Mucosa of rectum (tissue), 2 donors: ENCODE measurements at regions not wholly inside any gene's neighbourhood (a gene's known extent, or its start where the extent isn't known, plus 50 kb on each side); places are given as distances from the start of the nearest gene placed in this dataset.

ENCODE experiments used
- H3K27ac ChIP-seq, 2 donors: one replicate each; pipeline ENCODE4 v1.7.0; 2013; ENCODE audit warnings: inconsistent platforms in 2 of 2, low read depth in 2 of 2, low read length in 2 of 2
- H3K27me3 ChIP-seq, 2 donors: one replicate each; pipeline ENCODE4 v1.7.0; 2013; ENCODE audit warnings: low read length in 2 of 2; ENCODE audit not compliant: control insufficient read depth in 2 of 2, insufficient read depth in 2 of 2
- H3K36me3 ChIP-seq, 2 donors: one replicate each; pipeline ENCODE4 v1.7.0; 2013; ENCODE audit warnings: low read length in 2 of 2; ENCODE audit not compliant: control insufficient read depth in 2 of 2, insufficient read depth in 2 of 2
- H3K4me1 ChIP-seq, 2 donors: one replicate each; pipeline ENCODE4 v1.7.0; 2013; ENCODE audit warnings: low read length in 2 of 2, mild to moderate bottlenecking in 1 of 2; ENCODE audit not compliant: control insufficient read depth in 2 of 2, insufficient read depth in 2 of 2
- H3K4me3 ChIP-seq, 2 donors: one replicate each; pipeline ENCODE4 v1.7.0; 2013; ENCODE audit warnings: low read length in 2 of 2
- H3K9ac ChIP-seq, 2 donors: one replicate each; pipeline ENCODE4 v1.7.0; 2013; ENCODE audit warnings: low read length in 2 of 2, low read depth in 1 of 2, mild to moderate bottlenecking in 1 of 2
- H3K9me3 ChIP-seq, 2 donors: one replicate each; pipeline ENCODE4 v1.7.0; 2013; ENCODE audit warnings: low read length in 2 of 2; ENCODE audit not compliant: control insufficient read depth in 2 of 2
- donor health status: healthy.
- donor health status: Normal muscosa, but diverticular disease.

GRCh38 chr13:78401873-78402707, 201.3 kb downstream of the POU4F1 start:
- Histone ChIP-seq H3K9me3 (no peaks in the 10 kb centered on the region), H3K36me3 (no peaks in the 10 kb centered on the region), H3K27me3 (no peaks in the 10 kb centered on the region), H3K4me1 (no peaks in the 10 kb centered on the region), H3K9ac (no peak overlapping the region), H3K4me3 (no peak overlapping the region), H3K27ac (no peak overlapping the region)

DNA sequence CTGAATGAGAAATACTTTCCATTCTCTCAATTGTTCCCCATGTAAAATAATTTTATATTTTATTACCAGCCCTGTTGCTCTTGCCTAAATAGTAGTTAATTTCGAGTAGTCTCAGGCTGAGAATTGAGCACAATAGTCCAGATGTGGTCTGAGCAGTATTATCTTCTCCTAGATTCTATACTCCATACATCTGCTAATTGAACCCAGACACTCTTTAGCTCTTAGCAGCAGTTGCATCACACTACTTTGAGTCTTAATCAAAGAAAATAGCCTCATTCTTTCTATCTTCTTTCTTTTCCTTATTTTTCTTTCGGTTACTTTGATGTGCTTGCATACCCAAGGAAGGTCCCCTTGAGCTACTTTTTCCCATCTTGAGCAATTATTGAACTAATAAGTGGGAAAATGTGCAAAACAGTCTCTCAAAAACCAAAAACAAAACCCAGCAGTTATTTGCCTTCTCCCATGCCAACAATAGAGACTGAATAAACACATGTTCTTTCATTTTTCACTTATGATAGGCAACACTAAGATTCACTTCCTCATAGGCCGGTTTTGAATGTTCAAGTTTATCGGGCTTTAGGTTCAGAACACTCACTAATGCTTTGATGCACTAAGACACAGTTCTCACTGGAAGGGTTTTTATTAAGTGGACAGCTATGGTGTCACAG, 204.5 kb downstream of the POU4F1 start:
- no peak overlapping the region for H3K9ac ChIP-seq
- no peak overlapping the region for H3K4me3 ChIP-seq
- H3K36me3 ChIP-seq: no peaks in the 10 kb centered on the region
- no peak overlapping the region for H3K27ac ChIP-seq
- no peaks in the 10 kb centered on the region for H3K4me1 ChIP-seq
- H3K9me3 ChIP-seq: no peaks in the 10 kb centered on the region
- no peaks in the 10 kb centered on the region for H3K27me3 ChIP-seq

DNA sequence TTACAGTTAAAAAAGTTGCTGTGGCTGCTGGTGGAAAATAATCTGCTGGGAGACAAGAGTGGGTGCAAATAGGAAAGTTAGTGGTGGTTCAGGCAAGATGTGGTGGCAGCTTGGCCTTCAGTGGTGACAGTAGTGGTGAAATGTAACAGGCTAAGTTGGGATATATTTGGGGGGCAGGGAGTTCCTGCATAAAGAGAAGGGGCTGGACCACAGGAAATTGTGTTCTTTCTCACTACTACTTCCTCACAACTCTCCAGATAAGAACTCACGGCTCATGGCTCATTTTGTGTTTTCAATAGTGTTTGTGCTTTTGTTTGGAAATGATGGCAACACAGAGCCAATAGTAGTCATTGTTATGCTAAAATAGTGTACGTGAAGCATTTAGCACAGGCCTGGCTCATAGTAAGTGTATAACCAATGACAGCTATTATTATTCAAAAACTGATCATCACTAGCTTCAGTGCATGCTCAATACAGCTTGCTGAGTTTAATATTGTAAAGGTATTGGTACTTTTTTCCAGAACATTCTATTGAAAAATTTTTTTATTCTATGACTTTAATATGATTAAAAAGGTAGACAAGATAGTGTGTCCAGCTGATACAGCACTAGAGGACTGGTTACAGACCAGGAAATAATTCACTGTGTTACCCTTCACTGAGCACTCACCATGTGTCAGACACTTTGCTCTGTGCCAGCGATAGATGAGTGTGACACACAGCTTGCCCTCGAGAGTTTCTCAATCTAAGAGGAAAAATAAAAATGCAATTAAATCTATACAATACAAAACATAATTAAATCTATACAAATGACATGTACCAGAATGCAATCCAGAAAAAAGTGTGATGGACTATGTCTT, 209.8 kb downstream of the POU4F1 start:
- Histone ChIP-seq H3K27me3 (no peaks in the 10 kb centered on the region), H3K9me3 (no peaks in the 10 kb centered on the region), H3K9ac (no peak overlapping the region), H3K4me3 (no peak overlapping the region), H3K36me3 (no peaks in the 10 kb centered on the region), H3K27ac (no peak overlapping the region), H3K4me1 (no peaks in the 10 kb centered on the region)

DNA sequence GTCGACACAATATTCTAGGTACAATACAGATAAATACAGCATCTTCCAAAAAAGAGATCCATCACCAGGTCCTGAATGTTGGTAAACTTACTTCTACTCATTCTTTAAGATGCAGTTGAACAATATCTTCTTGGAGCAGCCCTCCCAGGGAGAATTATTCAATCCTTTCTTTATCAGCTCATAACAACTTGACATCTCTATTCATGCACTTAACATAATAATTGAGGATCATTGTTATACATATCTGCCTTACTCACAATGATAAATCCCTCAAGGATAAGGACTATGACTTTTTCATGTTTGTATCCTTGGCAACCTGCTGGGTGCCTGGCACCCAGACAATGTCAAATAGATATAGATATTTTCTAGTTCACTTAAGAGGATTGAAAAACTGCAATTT, 219.5 kb downstream of the POU4F1 start:
- no peak overlapping the region for H3K27ac ChIP-seq
- H3K4me1 ChIP-seq: no peaks in the 10 kb centered on the region
- H3K27me3 ChIP-seq: no peaks in the 10 kb centered on the region
- H3K36me3 ChIP-seq: no peaks in the 10 kb centered on the region
- H3K9ac ChIP-seq: no peak overlapping the region
- no peaks in the 10 kb centered on the region for H3K9me3 ChIP-seq
- H3K4me3 ChIP-seq: no peak overlapping the region

DNA sequence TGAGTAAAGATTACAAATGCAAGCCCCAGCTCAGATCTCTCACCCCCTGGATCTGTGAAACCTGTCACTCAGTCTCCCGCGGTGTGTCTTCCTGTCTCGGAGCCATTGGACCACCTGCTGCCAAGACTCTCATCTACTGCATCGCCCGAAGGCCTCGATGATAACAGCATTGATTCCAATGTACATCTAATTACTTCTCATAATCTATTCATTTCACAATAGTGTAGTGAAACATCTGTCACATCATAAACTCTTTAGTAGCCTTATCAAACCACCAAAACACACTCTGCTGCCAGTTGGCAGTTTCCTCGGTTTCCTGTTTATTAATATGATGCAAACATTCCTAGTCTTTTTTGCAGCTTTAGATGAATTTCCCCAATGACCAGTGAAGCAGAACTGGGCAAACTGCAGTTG, 220.3 kb downstream of the POU4F1 start:
- Histone ChIP-seq H3K9ac (no peak overlapping the region), H3K9me3 (no peaks in the 10 kb centered on the region)

DNA sequence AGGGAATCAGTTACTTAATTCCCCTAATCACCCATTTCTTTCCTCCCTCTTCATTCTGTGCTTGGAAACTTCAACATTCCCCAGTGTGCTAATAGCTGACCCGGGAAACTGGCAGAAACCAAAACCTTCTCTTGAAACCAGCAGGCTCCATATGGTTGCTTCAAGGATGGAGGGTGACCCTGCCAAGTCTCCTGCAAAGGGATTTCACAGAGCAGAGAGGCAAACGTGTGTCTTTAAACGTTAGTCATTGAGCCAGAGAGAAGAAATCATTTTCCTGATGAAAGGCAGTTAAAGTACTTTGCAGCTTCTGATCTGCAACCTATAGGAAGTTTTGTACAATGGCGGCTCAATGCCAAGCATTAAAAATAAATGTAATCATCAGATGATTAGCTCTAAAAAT, 220.9 kb downstream of the POU4F1 start:
- Histone ChIP-seq H3K9me3 (no peaks in the 10 kb centered on the region), H3K9ac (no peak overlapping the region), H3K4me3 (no peak overlapping the region), H3K27me3 (no peaks in the 10 kb centered on the region), H3K36me3 (no peaks in the 10 kb centered on the region), H3K4me1 (no peaks in the 10 kb centered on the region), H3K27ac (no peak overlapping the region)

More for the DNA sequence above, 220.3 kb downstream of the POU4F1 start:
- H3K36me3 ChIP-seq: no peaks in the 10 kb centered on the region
- no peaks in the 10 kb centered on the region for H3K27me3 ChIP-seq
- no peak overlapping the region for H3K27ac ChIP-seq
- H3K4me3 ChIP-seq: no peak overlapping the region
- H3K4me1 ChIP-seq: no peaks in the 10 kb centered on the region

DNA sequence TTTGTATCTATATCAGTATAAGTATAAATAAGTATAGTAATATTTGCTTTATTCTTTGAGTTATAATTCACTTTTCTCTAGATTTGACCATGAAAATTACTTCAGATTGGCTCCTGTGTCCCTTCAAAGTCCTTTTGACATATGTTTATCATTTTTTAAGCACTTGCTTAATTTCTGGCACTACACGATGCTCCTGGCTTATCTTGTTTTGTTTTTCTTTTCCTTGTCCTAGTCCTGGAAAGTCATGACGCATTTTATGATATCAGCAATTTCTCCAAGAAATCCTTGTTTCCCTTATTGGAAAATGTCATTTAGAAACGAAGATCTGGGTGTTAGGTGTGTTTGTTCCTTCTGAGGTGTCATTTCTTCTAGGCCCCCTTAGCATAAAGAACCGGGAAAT, 226.5 kb downstream of the POU4F1 start:
- H3K9me3 ChIP-seq: no peaks in the 10 kb centered on the region
- H3K27me3 ChIP-seq: no peaks in the 10 kb centered on the region
- H3K36me3 ChIP-seq: no peaks in the 10 kb centered on the region
- no peaks in the 10 kb centered on the region for H3K4me1 ChIP-seq
- no peak overlapping the region for H3K4me3 ChIP-seq
- no peak overlapping the region for H3K27ac ChIP-seq
- no peak overlapping the region for H3K9ac ChIP-seq

DNA sequence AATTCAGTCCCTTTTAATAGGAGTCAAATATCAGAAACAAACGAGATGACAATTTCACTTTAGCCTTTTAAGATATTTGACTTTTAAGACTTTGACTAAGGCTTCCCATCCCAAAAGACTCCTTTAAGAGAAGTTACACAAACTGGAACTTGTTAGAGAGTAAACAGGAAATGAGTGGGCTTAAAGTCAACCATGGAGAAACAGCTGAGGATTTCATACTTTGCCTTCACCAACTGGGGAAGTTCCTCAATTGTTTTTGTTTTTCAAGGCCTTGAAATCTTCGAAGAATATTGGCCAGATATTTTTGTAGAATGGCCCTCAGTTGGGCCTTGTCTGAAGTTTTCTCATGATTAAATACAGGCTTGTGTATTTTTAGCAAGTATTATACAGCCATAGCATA, 227.3 kb downstream of the POU4F1 start:
- Histone ChIP-seq H3K36me3 (no peaks in the 10 kb centered on the region), H3K9ac (no peak overlapping the region), H3K27ac (no peak overlapping the region), H3K4me1 (no peaks in the 10 kb centered on the region), H3K9me3 (no peaks in the 10 kb centered on the region), H3K27me3 (no peaks in the 10 kb centered on the region), H3K4me3 (no peak overlapping the region)

GRCh38 chr13:78372581-78372980, 230.8 kb downstream of the POU4F1 start:
- no peak overlapping the region for H3K4me3 ChIP-seq
- H3K9ac ChIP-seq: no peak overlapping the region
- H3K27ac ChIP-seq: no peak overlapping the region
- H3K27me3 ChIP-seq: no peaks in the 10 kb centered on the region
- no peaks in the 10 kb centered on the region for H3K36me3 ChIP-seq
- no peaks in the 10 kb centered on the region for H3K9me3 ChIP-seq
- no peaks in the 10 kb centered on the region for H3K4me1 ChIP-seq

GRCh38 chr13:78370231-78370630, 233.1 kb downstream of the POU4F1 start:
- no peak overlapping the region for H3K9ac ChIP-seq
- no peaks in the 10 kb centered on the region for H3K27me3 ChIP-seq
- H3K27ac ChIP-seq: no peak overlapping the region
- no peaks in the 10 kb centered on the region for H3K36me3 ChIP-seq
- no peaks in the 10 kb centered on the region for H3K9me3 ChIP-seq
- H3K4me1 ChIP-seq: no peaks in the 10 kb centered on the region
- no peak overlapping the region for H3K4me3 ChIP-seq
